Mesenchymal stem cell (in vitro differentiated cells and primary cell): ENCODE measurements at regions not wholly inside any gene's neighbourhood (a gene's known extent, or its start where the extent isn't known, plus 50 kb on each side); places are given as distances from the start of the nearest gene placed in this dataset.

Experiments
- DNase-seq: peaks from one replicate; pipeline ENCODE4 v3.0.0-alpha.2; 2013
- H2AFZ ChIP-seq: one replicate; pipeline ENCODE4 v1.6.1; 2013; ENCODE audit warnings: low read depth, mild to moderate bottlenecking, control low read depth, inconsistent platforms, low read length, moderate library complexity
- H2AK5ac ChIP-seq: 2 replicates; pipeline ENCODE4 v1.6.1; 2013; ENCODE audit warnings: low read length, moderate library complexity, mild to moderate bottlenecking, inconsistent platforms; ENCODE audit not compliant: severe bottlenecking
- H2BK120ac ChIP-seq: one replicate; pipeline ENCODE4 v1.6.1; 2013; ENCODE audit warnings: low read depth, mild to moderate bottlenecking, inconsistent platforms, low read length, moderate library complexity
- H2BK12ac ChIP-seq, 2 experiments: one replicate each; pipeline ENCODE4 v1.6.1; 2013; ENCODE audit warnings: inconsistent platforms in 2 of 2, low read length in 2 of 2, mild to moderate bottlenecking in 2 of 2, moderate library complexity in 2 of 2, control low read depth in 1 of 2
- H2BK15ac ChIP-seq: one replicate; pipeline ENCODE4 v1.6.1; 2013; ENCODE audit warnings: mild to moderate bottlenecking, low read depth, inconsistent platforms; ENCODE audit not compliant: poor library complexity, severe bottlenecking
- H2BK5ac ChIP-seq: 2 replicates; pipeline ENCODE4 v1.6.1; 2013; ENCODE audit warnings: low read depth, mild to moderate bottlenecking, low read length, control low read depth, inconsistent platforms; ENCODE audit not compliant: poor library complexity, severe bottlenecking
- H3K14ac ChIP-seq, 2 experiments: one replicate each; pipeline ENCODE4 v1.6.1; 2013; ENCODE audit warnings: inconsistent platforms in 2 of 2, low read length in 2 of 2, control low read depth in 1 of 2, mild to moderate bottlenecking in 1 of 2, moderate library complexity in 1 of 2
- H3K18ac ChIP-seq, 2 experiments: one replicate each; pipeline ENCODE4 v1.6.1; 2013; ENCODE audit warnings: inconsistent platforms in 2 of 2, low read length in 2 of 2, control low read depth in 1 of 2, low read depth in 1 of 2, mild to moderate bottlenecking in 1 of 2
- H3K23ac ChIP-seq, 2 experiments: one replicate each; pipeline ENCODE4 v1.6.1; 2013; ENCODE audit warnings: inconsistent platforms in 2 of 2, low read length in 2 of 2, mild to moderate bottlenecking in 2 of 2, moderate library complexity in 2 of 2, control low read depth in 1 of 2
- H3K27ac ChIP-seq: 2 replicates; pipeline ENCODE4 v1.5.1; 2013; ENCODE audit warnings: mild to moderate bottlenecking, moderate library complexity, low read length, control low read depth, inconsistent platforms; ENCODE audit not compliant: poor library complexity, severe bottlenecking
- H3K27me3 ChIP-seq, 2 experiments: 2 replicates each; pipeline versions ENCODE4 v1.6.1 to v1.7.0; 2013; ENCODE audit warnings: low read length in 2 of 2, mild to moderate bottlenecking in 2 of 2, moderate library complexity in 2 of 2, control low read depth in 1 of 2, inconsistent platforms in 1 of 2; ENCODE audit not compliant: control insufficient read depth in 1 of 2, insufficient read depth in 1 of 2
- H3K36me3 ChIP-seq, 2 experiments: 2 replicates each; pipeline versions ENCODE4 v1.6.1 to v1.7.0; 2013; ENCODE audit warnings: low read length in 2 of 2, control low read depth in 1 of 2, inconsistent platforms in 1 of 2, low read depth in 1 of 2, mild to moderate bottlenecking in 1 of 2; ENCODE audit not compliant: insufficient read depth in 2 of 2, control insufficient read depth in 1 of 2
- H3K4ac ChIP-seq, 2 experiments: one replicate each; pipeline ENCODE4 v1.6.1; 2013; ENCODE audit warnings: inconsistent platforms in 2 of 2, low read length in 2 of 2, mild to moderate bottlenecking in 2 of 2, moderate library complexity in 2 of 2, control low read depth in 1 of 2, low read depth in 1 of 2
- H3K4me1 ChIP-seq: 2 replicates; pipeline ENCODE4 v1.6.1; 2013; ENCODE audit warnings: low read depth, low read length, control low read depth; ENCODE audit not compliant: control insufficient read depth, insufficient read depth
- H3K4me2 ChIP-seq: 2 replicates; pipeline ENCODE4 v1.6.1; 2013; ENCODE audit warnings: low read length, mild to moderate bottlenecking, inconsistent platforms; ENCODE audit not compliant: poor library complexity, severe bottlenecking
- H3K4me3 ChIP-seq, 2 experiments: 2 replicates each; pipeline versions ENCODE4 v1.5.1 to v1.7.0; 2013; ENCODE audit warnings: low read length in 2 of 2, mild to moderate bottlenecking in 2 of 2, control low read depth in 1 of 2, low read depth in 1 of 2; ENCODE audit not compliant: insufficient read depth in 1 of 2
- H3K79me1 ChIP-seq: replicated peaks from 2 replicates; pipeline ENCODE4 v1.6.1; 2013; ENCODE audit warnings: mild to moderate bottlenecking, control low read depth, low read length, inconsistent platforms; ENCODE audit not compliant: poor library complexity, severe bottlenecking
- H3K9ac ChIP-seq: 2 replicates; pipeline ENCODE4 v1.7.0; 2013; ENCODE audit warnings: mild to moderate bottlenecking, low read length, moderate library complexity
- H3K9me3 ChIP-seq: 2 replicates; pipeline ENCODE4 v1.7.0; 2013; ENCODE audit warnings: mild to moderate bottlenecking, low read length; ENCODE audit not compliant: control insufficient read depth
- H4K8ac ChIP-seq: one replicate; pipeline ENCODE4 v1.6.1; 2013; ENCODE audit warnings: inconsistent platforms, mild to moderate bottlenecking, low read length, moderate library complexity
- H4K91ac ChIP-seq: one replicate; pipeline ENCODE4 v1.6.1; 2013; ENCODE audit warnings: mild to moderate bottlenecking, low read length, inconsistent platforms
- WGBS: methylation state at CpG from one replicate; pipeline ENCODE4 v1.1.7; 2013; ENCODE audit warnings: mixed read lengths; 5-methylcytosine and 5-hydroxymethylcytosine counted together

DNA sequence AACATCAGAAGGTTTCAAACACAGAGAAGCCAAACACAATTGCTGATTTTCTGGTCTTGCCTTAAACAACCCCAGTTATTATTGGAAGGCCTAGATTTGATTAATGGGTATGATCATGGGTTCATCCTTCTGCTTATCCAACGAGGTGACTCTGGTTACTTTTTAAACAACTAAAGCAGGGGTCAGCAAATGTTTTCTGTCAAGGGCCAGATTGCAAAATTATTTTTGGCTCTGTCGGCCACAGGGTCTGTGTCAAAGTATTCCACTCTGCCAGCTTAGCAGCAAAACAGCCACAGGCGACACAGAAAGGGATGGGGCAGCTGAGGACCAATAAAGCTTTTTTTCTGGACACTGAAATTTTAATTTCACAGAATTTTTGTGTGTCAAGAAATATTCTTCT lies 249.1 kb upstream of the STS start:
- H2BK12ac ChIP-seq: no peak overlapping the region
- no peak for DNase-seq
- no peaks in the 10 kb centered on the region for H3K79me1 ChIP-seq
- H2AK5ac ChIP-seq: no peak overlapping the region
- H2BK15ac ChIP-seq: no peak overlapping the region
- no peak overlapping the region for H2AFZ ChIP-seq
- H3K18ac ChIP-seq: no peak overlapping the region
- H3K27me3 ChIP-seq: no peaks in the 10 kb centered on the region
- no peak overlapping the region for H4K8ac ChIP-seq
- no peak overlapping the region for H2BK5ac ChIP-seq
- WGBS: 77% methylated on average over 2 of the region's 3 CpGs
- no peak overlapping the region for H3K9ac ChIP-seq
- H3K27ac ChIP-seq: no peak overlapping the region
- no peaks in the 10 kb centered on the region for H3K4me1 ChIP-seq
- H3K14ac ChIP-seq: no peak overlapping the region
- H3K23ac ChIP-seq: no peak overlapping the region
- no peak overlapping the region for H3K4me3 ChIP-seq
- H3K4me2 ChIP-seq: no peak overlapping the region
- H2BK120ac ChIP-seq: no peak overlapping the region
- no peak overlapping the region for H4K91ac ChIP-seq
- no peak overlapping the region for H3K4ac ChIP-seq
- H3K36me3 ChIP-seq: no peaks in the 10 kb centered on the region
- H3K9me3 ChIP-seq: peaks cover 21% of the 10 kb centered on the region

DNA sequence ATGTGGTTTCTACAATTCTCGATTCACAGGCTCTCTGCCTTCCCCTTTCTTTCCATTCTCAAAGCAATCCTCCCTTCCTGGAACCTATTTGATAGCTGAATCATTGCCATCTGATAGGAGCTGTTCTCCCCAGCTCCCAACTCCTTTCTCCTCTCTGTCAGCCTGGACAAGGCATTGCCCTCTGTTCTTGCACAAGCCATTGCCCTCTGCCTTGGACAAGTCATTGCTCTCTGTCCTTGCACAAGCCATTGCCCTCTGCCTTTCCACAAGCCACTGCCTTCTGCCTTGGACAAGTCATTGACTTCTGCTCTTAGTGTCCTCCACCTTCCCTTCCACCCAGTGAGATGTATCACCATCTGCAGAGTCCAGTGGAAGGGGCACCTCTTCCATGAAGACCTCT lies 256.1 kb upstream of the STS start:
- no peak overlapping the region for H2BK12ac ChIP-seq
- no peak overlapping the region for H2AK5ac ChIP-seq
- H3K4me3 ChIP-seq: no peak overlapping the region
- no peak overlapping the region for H3K27ac ChIP-seq
- no peak overlapping the region for H4K91ac ChIP-seq
- no peaks in the 10 kb centered on the region for H3K27me3 ChIP-seq
- H3K79me1 ChIP-seq: no peaks in the 10 kb centered on the region
- H3K4ac ChIP-seq: no peak overlapping the region
- H2AFZ ChIP-seq: no peak overlapping the region
- no peak overlapping the region for H3K9ac ChIP-seq
- no peak overlapping the region for H2BK5ac ChIP-seq
- H3K4me1 ChIP-seq: no peaks in the 10 kb centered on the region
- no peak overlapping the region for H3K23ac ChIP-seq
- H3K36me3 ChIP-seq: no peaks in the 10 kb centered on the region
- no peak overlapping the region for H3K4me2 ChIP-seq
- no peak overlapping the region for H2BK15ac ChIP-seq
- H3K18ac ChIP-seq: no peak overlapping the region
- 64% methylated on average over 1 of the region's 1 CpG for WGBS
- H4K8ac ChIP-seq: no peak overlapping the region
- H2BK120ac ChIP-seq: no peak overlapping the region
- no peak overlapping the region for H3K14ac ChIP-seq
- DNase-seq: no peak
- peaks cover 17% of the 10 kb centered on the region for H3K9me3 ChIP-seq

DNA sequence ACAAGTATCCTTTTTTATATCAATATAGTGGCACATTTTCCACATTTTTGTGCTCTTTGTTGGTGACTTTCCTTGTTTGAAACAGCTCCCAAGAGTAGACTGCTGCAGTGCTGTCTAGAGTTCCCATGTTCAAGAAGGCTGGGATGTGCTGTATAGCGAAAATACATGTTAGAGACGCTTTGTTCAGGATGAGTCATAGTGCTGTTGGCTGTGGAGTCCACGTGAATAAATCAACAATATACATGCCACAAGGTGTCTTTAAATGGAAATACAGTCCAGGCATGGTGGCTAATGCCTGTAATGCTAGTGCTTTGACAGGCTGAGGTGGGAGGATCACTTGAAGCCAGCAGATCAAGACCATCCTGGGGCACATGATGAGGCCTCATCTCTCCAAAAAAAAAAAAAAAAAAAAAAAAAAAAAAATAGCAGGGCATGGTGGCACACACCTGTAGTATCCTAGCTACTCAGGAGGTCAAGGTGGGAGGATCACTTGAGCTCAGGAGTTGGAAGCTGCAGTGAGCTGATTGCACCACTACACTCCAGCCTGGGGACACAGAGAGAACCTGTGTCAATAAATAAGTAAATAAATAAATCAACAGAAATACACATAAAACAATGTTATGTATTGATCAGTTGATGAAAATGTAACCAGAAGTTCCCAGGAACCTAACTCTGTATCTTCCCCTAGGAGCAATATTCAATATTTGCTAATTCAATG lies 256.8 kb upstream of the STS start:
- Histone ChIP-seq H3K4me2 (no peak overlapping the region), H3K18ac (no peak overlapping the region), H2BK5ac (no peak overlapping the region), H2AFZ (no peak overlapping the region), H3K36me3 (no peaks in the 10 kb centered on the region), H3K79me1 (no peaks in the 10 kb centered on the region), H3K9me3 (peaks cover 18% of the 10 kb centered on the region), H4K91ac (no peak overlapping the region), H3K4me1 (no peaks in the 10 kb centered on the region), H3K4me3 (no peak overlapping the region), H2AK5ac (no peak overlapping the region), H3K9ac (no peak overlapping the region), H2BK120ac (no peak overlapping the region), H3K27ac (no peak overlapping the region), H3K4ac (no peak overlapping the region), H2BK15ac (no peak overlapping the region), H3K23ac (no peak overlapping the region), H4K8ac (no peak overlapping the region), H3K14ac (no peak overlapping the region), H3K27me3 (no peaks in the 10 kb centered on the region), H2BK12ac (no peak overlapping the region)
- DNase-seq: no peak
- no CpG with 5 or more reads among the region's 3 CpGs for WGBS

DNA sequence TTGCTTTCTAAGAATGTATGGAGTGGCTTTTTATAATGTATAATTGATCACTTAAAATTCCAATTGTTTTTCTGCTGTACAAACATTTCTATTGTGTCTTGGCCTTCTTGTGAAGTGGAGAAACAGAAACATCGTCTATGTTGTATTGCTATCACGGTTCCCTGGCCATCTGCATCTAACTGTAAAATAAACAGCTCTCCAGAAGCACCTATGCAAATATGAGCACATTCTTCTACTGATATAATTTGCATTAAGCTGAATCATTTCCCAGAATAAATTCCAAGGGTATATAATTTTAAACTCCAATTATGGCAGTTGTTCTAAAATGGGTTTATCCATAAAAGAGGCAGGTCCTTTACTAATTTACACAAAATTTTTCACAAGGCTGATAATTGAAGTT lies 261.6 kb upstream of the STS start:
- no peak overlapping the region for H2AK5ac ChIP-seq
- H2BK5ac ChIP-seq: no peak overlapping the region
- H3K27ac ChIP-seq: no peak overlapping the region
- no peak overlapping the region for H2BK15ac ChIP-seq
- H3K4ac ChIP-seq: no peak overlapping the region
- H3K4me1 ChIP-seq: no peaks in the 10 kb centered on the region
- H3K79me1 ChIP-seq: no peaks in the 10 kb centered on the region
- DNase-seq: no peak
- H3K4me2 ChIP-seq: no peak overlapping the region
- H2BK12ac ChIP-seq: no peak overlapping the region
- H3K4me3 ChIP-seq: no peak overlapping the region
- H4K91ac ChIP-seq: no peak overlapping the region
- WGBS: 90% methylated on average over 2 of the region's 2 CpGs
- peaks cover 25% of the 10 kb centered on the region for H3K9me3 ChIP-seq
- no peak overlapping the region for H2AFZ ChIP-seq
- H3K27me3 ChIP-seq: no peaks in the 10 kb centered on the region
- H3K18ac ChIP-seq: no peak overlapping the region
- H3K9ac ChIP-seq: no peak overlapping the region
- no peak overlapping the region for H2BK120ac ChIP-seq
- H3K36me3 ChIP-seq: no peaks in the 10 kb centered on the region
- no peak overlapping the region for H3K14ac ChIP-seq
- H4K8ac ChIP-seq: no peak overlapping the region
- no peak overlapping the region for H3K23ac ChIP-seq
